HEK293 (cell line): ENCODE measurements at regions not wholly inside any gene's neighbourhood (a gene's known extent, or its start where the extent isn't known, plus 50 kb on each side); places are given as distances from the start of the nearest gene placed in this dataset.

Experiments used
- CTCF ChIP-seq: fragments of 450-650 bp; formaldehyde crosslinking; IDR thresholded peaks from 2 replicates; pipeline ENCODE4 v1.5.1; 2016; ENCODE audit warnings: missing biosample characterization, missing genetic modification characterization
- IKZF3 ChIP-seq: fragments of 450-650 bp; IDR thresholded peaks from 2 replicates; pipeline ENCODE4 v1.5.0; 2018; ENCODE audit warnings: missing biosample characterization, mild to moderate bottlenecking, missing genetic modification characterization, moderate library complexity
- KLF17 ChIP-seq: fragments of 450-650 bp; formaldehyde crosslinking; IDR thresholded peaks from 2 replicates; pipeline ENCODE4 v1.5.1; 2016; ENCODE audit warnings: missing biosample characterization, missing genetic modification characterization
- RBAK ChIP-seq: fragments of 450-650 bp; formaldehyde crosslinking; IDR thresholded peaks from 2 replicates; pipeline ENCODE4 v1.5.1; 2016; ENCODE audit warnings: missing biosample characterization, missing genetic modification characterization
- ZBTB20 ChIP-seq: fragments of 450-650 bp; formaldehyde crosslinking; IDR thresholded peaks from 2 replicates; pipeline ENCODE4 v1.5.1; 2016; ENCODE audit warnings: missing biosample characterization, missing genetic modification characterization
- ZBTB8A ChIP-seq: fragments of 450-650 bp; formaldehyde crosslinking; IDR thresholded peaks from 2 replicates; pipeline ENCODE4 v1.5.1; 2016; ENCODE audit warnings: missing biosample characterization, missing genetic modification characterization
- ZNF121 ChIP-seq: fragments of 450-650 bp; formaldehyde crosslinking; IDR thresholded peaks from 2 replicates; pipeline ENCODE4 v1.5.1; 2016; ENCODE audit warnings: missing biosample characterization, missing genetic modification characterization
- ZNF175 ChIP-seq: fragments of 450-650 bp; formaldehyde crosslinking; IDR thresholded peaks from 2 replicates; pipeline ENCODE4 v1.5.1; 2016; ENCODE audit warnings: missing biosample characterization, missing genetic modification characterization
- ZSCAN5A ChIP-seq: fragments of 450-650 bp; formaldehyde crosslinking; IDR thresholded peaks from 2 replicates; pipeline ENCODE4 v1.5.1; 2016; ENCODE audit warnings: missing biosample characterization, missing genetic modification characterization

- no peak for TF ChIP-seq IKZF3 (tag by site-specific recombination)
- no peak for TF ChIP-seq ZBTB20 (tag by site-specific recombination)
- no peak for TF ChIP-seq ZSCAN5A (tag by site-specific recombination)
- TF ChIP-seq RBAK (tag by site-specific recombination): no peak
- no peak for TF ChIP-seq ZBTB8A (tag by site-specific recombination)
- TF ChIP-seq KLF17 (tag by site-specific recombination): no peak
- no peak for TF ChIP-seq CTCF (tag by site-specific recombination)
- TF ChIP-seq ZNF121 (tag by site-specific recombination): no peak
- no peak for TF ChIP-seq ZNF175 (tag by site-specific recombination)
Measured at GRCh38 chr10:83432261-83433045, 706.9 kb upstream of the GHITM start.
